ENCODE measurements at regions not wholly inside any gene's neighbourhood (a gene's known extent, or its start where the extent isn't known, plus 50 kb on each side); places are given as distances from the start of the nearest gene placed in this dataset.

DNA sequence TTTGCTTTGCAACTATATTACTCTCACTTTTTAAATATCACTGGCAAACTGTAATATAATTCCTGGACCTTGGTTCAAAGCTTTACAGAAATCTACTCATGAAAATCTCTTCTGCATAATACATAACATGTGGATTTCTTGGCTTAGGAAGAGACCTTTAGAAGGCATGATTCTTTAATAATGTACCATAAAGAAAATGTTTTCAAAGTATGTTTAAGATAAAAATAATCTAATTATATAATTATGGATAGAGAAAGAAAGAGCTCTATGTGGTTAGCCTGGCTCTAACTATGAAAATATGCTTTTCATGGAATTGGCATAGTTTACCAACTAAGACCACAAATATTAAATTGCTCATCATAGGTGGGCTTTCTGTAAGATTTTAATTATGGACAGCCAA, 817.8 kb downstream of the TLE1 start:
- TF ChIP-seq, protein P1, sequence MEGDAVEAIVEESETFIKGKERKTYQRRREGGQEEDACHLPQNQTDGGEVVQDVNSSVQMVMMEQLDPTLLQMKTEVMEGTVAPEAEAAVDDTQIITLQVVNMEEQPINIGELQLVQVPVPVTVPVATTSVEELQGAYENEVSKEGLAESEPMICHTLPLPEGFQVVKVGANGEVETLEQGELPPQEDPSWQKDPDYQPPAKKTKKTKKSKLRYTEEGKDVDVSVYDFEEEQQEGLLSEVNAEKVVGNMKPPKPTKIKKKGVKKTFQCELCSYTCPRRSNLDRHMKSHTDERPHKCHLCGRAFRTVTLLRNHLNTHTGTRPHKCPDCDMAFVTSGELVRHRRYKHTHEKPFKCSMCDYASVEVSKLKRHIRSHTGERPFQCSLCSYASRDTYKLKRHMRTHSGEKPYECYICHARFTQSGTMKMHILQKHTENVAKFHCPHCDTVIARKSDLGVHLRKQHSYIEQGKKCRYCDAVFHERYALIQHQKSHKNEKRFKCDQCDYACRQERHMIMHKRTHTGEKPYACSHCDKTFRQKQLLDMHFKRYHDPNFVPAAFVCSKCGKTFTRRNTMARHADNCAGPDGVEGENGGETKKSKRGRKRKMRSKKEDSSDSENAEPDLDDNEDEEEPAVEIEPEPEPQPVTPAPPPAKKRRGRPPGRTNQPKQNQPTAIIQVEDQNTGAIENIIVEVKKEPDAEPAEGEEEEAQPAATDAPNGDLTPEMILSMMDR (IDR thresholded peaks at IDR 0.05; ENCODE audit: extremely low read depth in 1 of 2, insufficient read depth in 1 of 2, low read depth in 1 of 2, low read length in 2 of 2), result no peak
- no peak for TF ChIP-seq POLR2A (IDR thresholded peaks at IDR 0.05; ENCODE audit: low read depth, low read length)
- no peak for TF ChIP-seq FOS (IDR thresholded peaks at IDR 0.05; ENCODE audit: borderline replicate concordance, insufficient read depth, low read length)
- TF ChIP-seq JUN (IDR thresholded peaks at IDR 0.05; ENCODE audit: borderline replicate concordance, insufficient read depth, insufficient read length, low read depth), result no peak
